Renal cortex interstitium (tissue), 11 donors: ENCODE measurements at regions not wholly inside any gene's neighbourhood (a gene's known extent, or its start where the extent isn't known, plus 50 kb on each side); places are given as distances from the start of the nearest gene placed in this dataset.

ENCODE experiments used
- DNase-seq, 11 donors: peaks; one replicate each; pipeline ENCODE4 v3.0.0-alpha.2; 2013; ENCODE audit warnings: low read depth in 9 of 11, low spot score in 4 of 11; ENCODE audit errors: extremely low read depth in 1 of 11

GRCh38 chr10:18988338-18988737 lies 60.3 kb upstream of the MALRD1 start:
- no peak for DNase-seq
